IMR-90 (cell line): ENCODE measurements at regions not wholly inside any gene's neighbourhood (a gene's known extent, or its start where the extent isn't known, plus 50 kb on each side); places are given as distances from the start of the nearest gene placed in this dataset.

Source experiments
- ATAC-seq: fragments of 200-7000 bp; cut with Tn5 transposase; 2 replicates; pipeline ENCODE4 v1.9.1; 2020; ENCODE audit warnings: low read depth, mild to moderate bottlenecking, moderate library complexity
- BruUV-seq: library from RNA; stranded (reverse); fragments of 400-500 nt; replicated peaks from 2 replicates; lab custom pipeline; 2021; lab: Mats Ljungman, UMichigan
- CTCF ChIA-PET: fragments of 300-600 bp; formaldehyde crosslinking; extraction: SDS; loops from one replicate; lab custom pipeline; 2021; ENCODE audit warnings: antibody characterized with exemption; lab: Yijun Ruan, JAX
- POLR2A ChIA-PET: fragments of 300-600 bp; sonication (Branson Sonifier 250); formaldehyde crosslinking; loops from one replicate; lab custom pipeline; 2022; ENCODE audit warnings: antibody characterized with exemption; ENCODE audit not compliant: unreplicated experiment; lab: Charles Lee
- DNase-seq: peaks from one replicate; pipeline ENCODE4 v3.0.0; 2013
- H2AFZ ChIP-seq: replicated peaks from 2 replicates; pipeline ENCODE3; 2013; ENCODE audit warnings: low read length, mild to moderate bottlenecking; ENCODE audit not compliant: poor library complexity
- H2AK5ac ChIP-seq: 2 replicates; pipeline ENCODE4 v1.6.1; 2013; ENCODE audit warnings: low read depth, low read length, inconsistent platforms
- H2AK9ac ChIP-seq: replicated peaks from 2 replicates; pipeline ENCODE3; 2013; ENCODE audit warnings: mild to moderate bottlenecking, low read depth, low read length, moderate library complexity; ENCODE audit not compliant: poor library complexity
- H2BK120ac ChIP-seq: 2 replicates; pipeline ENCODE4 v1.6.1; 2013; ENCODE audit warnings: low read depth, low read length, inconsistent platforms
- H2BK15ac ChIP-seq: 3 replicates; pipeline ENCODE4 v1.6.1; 2013; ENCODE audit warnings: low read depth, low read length, inconsistent platforms
- H2BK20ac ChIP-seq: 2 replicates; pipeline ENCODE4 v1.6.1; 2013; ENCODE audit warnings: low read depth, mild to moderate bottlenecking, inconsistent platforms, low read length, moderate library complexity
- H2BK5ac ChIP-seq: 2 replicates; pipeline ENCODE4 v1.6.1; 2013; ENCODE audit warnings: mild to moderate bottlenecking, low read depth, low read length, inconsistent platforms; ENCODE audit not compliant: poor library complexity, severe bottlenecking
- H3K14ac ChIP-seq: replicated peaks from 2 replicates; pipeline ENCODE4 v1.6.1; 2013; ENCODE audit warnings: low read depth, low read length, inconsistent platforms
- H3K18ac ChIP-seq: 2 replicates; pipeline ENCODE4 v1.6.1; 2013; ENCODE audit warnings: low read depth, low read length, control low read depth
- H3K23ac ChIP-seq: 2 replicates; pipeline ENCODE4 v1.6.1; 2013; ENCODE audit warnings: low read depth, low read length, inconsistent platforms
- H3K27ac ChIP-seq: 2 replicates; pipeline ENCODE4 v1.5.1; 2013; ENCODE audit warnings: mild to moderate bottlenecking, control low read depth, low read length; ENCODE audit not compliant: insufficient read depth
- H3K27me3 ChIP-seq: 2 replicates; pipeline ENCODE4 v1.6.1; 2013; ENCODE audit warnings: low read length; ENCODE audit not compliant: control insufficient read depth, insufficient read depth
- H3K36me3 ChIP-seq: 2 replicates; pipeline ENCODE4 v1.6.1; 2013; ENCODE audit warnings: low read length, mixed read lengths; ENCODE audit not compliant: control insufficient read depth, insufficient read depth
- H3K4ac ChIP-seq: 2 replicates; pipeline ENCODE4 v1.6.1; 2013; ENCODE audit warnings: low read depth, low read length, inconsistent platforms
- H3K4me1 ChIP-seq: 2 replicates; pipeline ENCODE4 v1.6.1; 2013; ENCODE audit warnings: low read length, mixed read lengths; ENCODE audit not compliant: control insufficient read depth, insufficient read depth
- H3K4me2 ChIP-seq: 2 replicates; pipeline ENCODE4 v1.6.1; 2013; ENCODE audit warnings: low read depth, mild to moderate bottlenecking, control low read depth, low read length, moderate library complexity
- H3K4me3 ChIP-seq: 2 replicates; pipeline ENCODE4 v1.5.1; 2013; ENCODE audit warnings: low read depth, mild to moderate bottlenecking, control low read depth, low read length, moderate library complexity; ENCODE audit not compliant: insufficient read depth
- H3K56ac ChIP-seq: 2 replicates; pipeline ENCODE4 v1.6.1; 2013; ENCODE audit warnings: low read length, inconsistent platforms; ENCODE audit not compliant: insufficient read depth; ENCODE audit errors: extremely low read depth
- H3K79me1 ChIP-seq, 2 experiments: 2 replicates each; pipeline ENCODE4 v1.6.1; 2013; ENCODE audit warnings: low read length in 2 of 2, inconsistent platforms in 1 of 2, low read depth in 1 of 2
- H3K9ac ChIP-seq: 2 replicates; pipeline ENCODE4 v1.6.1; 2013; ENCODE audit warnings: low read depth, low read length, control low read depth
- H3K9me1 ChIP-seq: 2 replicates; pipeline ENCODE4 v1.6.1; 2013; ENCODE audit warnings: low read length, inconsistent platforms; ENCODE audit not compliant: insufficient read depth
- H3K9me3 ChIP-seq: 2 replicates; pipeline ENCODE4 v1.6.1; 2013; ENCODE audit warnings: low read length; ENCODE audit not compliant: control insufficient read depth, insufficient read depth
- H4K20me1 ChIP-seq: 2 replicates; pipeline ENCODE4 v1.6.1; 2013; ENCODE audit warnings: low read length, inconsistent platforms; ENCODE audit not compliant: insufficient read depth
- H4K5ac ChIP-seq: 2 replicates; pipeline ENCODE4 v1.6.1; 2013; ENCODE audit warnings: mild to moderate bottlenecking, low read depth, low read length, control low read depth
- H4K8ac ChIP-seq, 2 experiments: 2 replicates each; pipeline ENCODE4 v1.6.1; 2013; ENCODE audit warnings: low read depth in 2 of 2, low read length in 2 of 2, control low read depth in 1 of 2, inconsistent platforms in 1 of 2
- H4K91ac ChIP-seq: 2 replicates; pipeline ENCODE4 v1.6.1; 2013; ENCODE audit warnings: low read depth, low read length, inconsistent platforms; ENCODE audit not compliant: insufficient read depth
- BHLHE40 ChIP-seq: fragments of 150-350 bp; IDR thresholded peaks from 2 replicates; pipeline ENCODE4 v1.6.1; 2016; ENCODE audit warnings: mild to moderate bottlenecking, low read depth, low read length
- CEBPB ChIP-seq: IDR thresholded peaks from 2 replicates; pipeline ENCODE4 v1.6.1; 2012; ENCODE audit warnings: low read depth, low read length, improper control_type of control experiment
- CHD1 ChIP-seq: IDR thresholded peaks from 2 replicates; pipeline ENCODE4 v1.6.1; 2012; ENCODE audit warnings: low read depth, low read length, improper control_type of control experiment
- ELK1 ChIP-seq: fragments of 150-350 bp; IDR thresholded peaks from 2 replicates; pipeline ENCODE4 v1.6.1; 2016; ENCODE audit warnings: low read depth, mild to moderate bottlenecking, low read length, moderate library complexity, borderline replicate concordance
- FOS ChIP-seq: fragments of 150-350 bp; IDR thresholded peaks from 2 replicates; pipeline ENCODE4 v1.6.1; 2016; ENCODE audit warnings: low read depth, low read length
- MAFK ChIP-seq: IDR thresholded peaks from 2 replicates; pipeline ENCODE4 v1.6.1; 2012; ENCODE audit warnings: low read depth, low read length, improper control_type of control experiment
- MAZ ChIP-seq: IDR thresholded peaks from 2 replicates; pipeline ENCODE4 v1.6.1; 2012; ENCODE audit warnings: low read depth, mild to moderate bottlenecking, low read length, improper control_type of control experiment, moderate library complexity, borderline replicate concordance
- NFE2L2 ChIP-seq: fragments of 150-350 bp; IDR thresholded peaks from 2 replicates; pipeline ENCODE4 v1.6.1; 2016; ENCODE audit warnings: low read depth, mild to moderate bottlenecking, low read length
- POLR2A ChIP-seq: IDR thresholded peaks from 2 replicates; pipeline ENCODE4 v1.6.1; 2012; ENCODE audit warnings: mild to moderate bottlenecking, low read depth, low read length
- RAD21 ChIP-seq: IDR thresholded peaks from 2 replicates; pipeline ENCODE4 v1.6.1; 2012; ENCODE audit warnings: low read length, improper control_type of control experiment
- RCOR1 ChIP-seq: IDR thresholded peaks from 2 replicates; pipeline ENCODE4 v1.6.1; 2012; ENCODE audit warnings: mild to moderate bottlenecking, low read length, improper control_type of control experiment; ENCODE audit not compliant: insufficient replicate concordance
- RFX5 ChIP-seq: IDR thresholded peaks from 2 replicates; pipeline ENCODE4 v1.8.0; 2012; ENCODE audit warnings: low read depth, mild to moderate bottlenecking, low read length, moderate library complexity
- SMC3 ChIP-seq: fragments of 150-350 bp; IDR thresholded peaks from 2 replicates; pipeline ENCODE4 v1.6.1; 2016; ENCODE audit warnings: low read depth, mild to moderate bottlenecking, antibody characterized with exemption, low read length, moderate library complexity
- WGBS, 2 experiments: methylation state at CpG; one replicate each; pipeline versions ENCODE4 v1.1.5 to v1.1.7; 2013; ENCODE audit warnings: missing lambda C conversion rate in 2 of 2; ENCODE audit not compliant: insufficient read length in 1 of 2; ENCODE audit errors: extremely low coverage in 2 of 2; 5-methylcytosine and 5-hydroxymethylcytosine counted together
- dilution Hi-C: fragments of 300-500 bp; cut with HindIII; formaldehyde crosslinking; loops from one replicate; pipeline ENCODE4 v1.14.3; 2018; ENCODE audit warnings: low sequenced_read_pairs; ENCODE audit not compliant: unreplicated experiment
- in situ Hi-C: fragments of 300-500 bp; cut with MboI; formaldehyde crosslinking; loops from 3 replicates; pipeline ENCODE4 v1.14.3; 2019; ENCODE audit warnings: low sequenced_read_pairs, inconsistent platforms, mixed read lengths
- intact Hi-C: fragments of 100-400 bp; cut with micrococcal nuclease; formaldehyde crosslinking; loops from 2 replicates; pipeline ENCODE4 v1.10.0; 2022
- TF ChIP-seq, protein P1 (sequence below): fragments of 150-350 bp; IDR thresholded peaks from 2 replicates; pipeline ENCODE4 v1.6.1; 2017; ENCODE audit warnings: mild to moderate bottlenecking, antibody characterized with exemption, low read length, low read depth
- TF ChIP-seq, protein P2 (sequence below): conservative IDR thresholded peaks from 2 replicates; pipeline ENCODE4 v1.5.1; 2012; ENCODE audit warnings: mild to moderate bottlenecking, low read depth, low read length, improper control_type of control experiment

GRCh38 chr21:43343992-43344886 lies 82.7 kb downstream of the SIK1 start:
- peak overlapping the region; percentile 38; the same call in 1 of the 2 replicates for H2AK5ac ChIP-seq
- H3K18ac ChIP-seq = no peak overlapping the region; the same call in 1 of the 2 replicates
- no peaks in the 10 kb centered on the region for H3K36me3 ChIP-seq
- H2BK15ac ChIP-seq = no peak overlapping the region
- no peak overlapping the region for H3K56ac ChIP-seq
- H2AFZ ChIP-seq = peak overlapping the region; percentile 84
- no peak overlapping the region for H2BK5ac ChIP-seq
- H4K20me1 ChIP-seq = no peaks in the 10 kb centered on the region
- H3K4ac ChIP-seq = peak overlapping the region; percentile 40
- peaks cover 25% of the 10 kb centered on the region for H3K4me1 ChIP-seq
- no peak overlapping the region for H4K5ac ChIP-seq
- no peak overlapping the region for H3K27ac ChIP-seq
- no peak overlapping the region for H3K14ac ChIP-seq
- no peak overlapping the region; a peak in 1 of 4 replicates for H4K8ac ChIP-seq
- in situ Hi-C loops (no loop called here), intact Hi-C loops (no loop called here), dilution Hi-C loops (no loop called here)
- no peaks in the 10 kb centered on the region for H3K79me1 ChIP-seq
- H3K9ac ChIP-seq = no peak overlapping the region
- H2AK9ac ChIP-seq = peak overlapping the region; percentile 42
- peak overlapping the region; percentile 42 for H4K91ac ChIP-seq
- WGBS, 2 experiments = 45% methylated on average over 16 of the region's 37 CpGs; no CpG with 5 or more reads in 1 of the 2 experiments
- H3K4me2 ChIP-seq = no peak overlapping the region
- H3K23ac ChIP-seq = no peak overlapping the region
- DNase-seq (no peak), ATAC-seq (peak; percentile 28)
- no peaks in the 10 kb centered on the region for H3K9me3 ChIP-seq
- ChIA-PET POLR2A (no interaction called here), CTCF (no interaction called here)
- H3K4me3 ChIP-seq = no peak overlapping the region
- H3K27me3 ChIP-seq = no peaks in the 10 kb centered on the region
- H3K9me1 ChIP-seq = peaks cover 11% of the 10 kb centered on the region
- H2BK20ac ChIP-seq = no peak overlapping the region
- 0 out of 2 replicates have a peak overlapping the region, but pooled peaks have one; percentile 22 for H2BK120ac ChIP-seq
- no TSS peak for BruUV-seq
- TF ChIP-seq, protein P1, sequence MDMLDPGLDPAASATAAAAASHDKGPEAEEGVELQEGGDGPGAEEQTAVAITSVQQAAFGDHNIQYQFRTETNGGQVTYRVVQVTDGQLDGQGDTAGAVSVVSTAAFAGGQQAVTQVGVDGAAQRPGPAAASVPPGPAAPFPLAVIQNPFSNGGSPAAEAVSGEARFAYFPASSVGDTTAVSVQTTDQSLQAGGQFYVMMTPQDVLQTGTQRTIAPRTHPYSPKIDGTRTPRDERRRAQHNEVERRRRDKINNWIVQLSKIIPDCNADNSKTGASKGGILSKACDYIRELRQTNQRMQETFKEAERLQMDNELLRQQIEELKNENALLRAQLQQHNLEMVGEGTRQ = no peak
- TF ChIP-seq NFE2L2 (no peak), RAD21 (no peak), SMC3 (no peak), RCOR1 (no peak), FOS (no peak), MAZ (no peak), CEBPB (no peak), ELK1 (no peak), BHLHE40 (no peak), CHD1 (no peak), POLR2A (no peak), MAFK (no peak), RFX5 (no peak)
- TF ChIP-seq, protein P2, sequence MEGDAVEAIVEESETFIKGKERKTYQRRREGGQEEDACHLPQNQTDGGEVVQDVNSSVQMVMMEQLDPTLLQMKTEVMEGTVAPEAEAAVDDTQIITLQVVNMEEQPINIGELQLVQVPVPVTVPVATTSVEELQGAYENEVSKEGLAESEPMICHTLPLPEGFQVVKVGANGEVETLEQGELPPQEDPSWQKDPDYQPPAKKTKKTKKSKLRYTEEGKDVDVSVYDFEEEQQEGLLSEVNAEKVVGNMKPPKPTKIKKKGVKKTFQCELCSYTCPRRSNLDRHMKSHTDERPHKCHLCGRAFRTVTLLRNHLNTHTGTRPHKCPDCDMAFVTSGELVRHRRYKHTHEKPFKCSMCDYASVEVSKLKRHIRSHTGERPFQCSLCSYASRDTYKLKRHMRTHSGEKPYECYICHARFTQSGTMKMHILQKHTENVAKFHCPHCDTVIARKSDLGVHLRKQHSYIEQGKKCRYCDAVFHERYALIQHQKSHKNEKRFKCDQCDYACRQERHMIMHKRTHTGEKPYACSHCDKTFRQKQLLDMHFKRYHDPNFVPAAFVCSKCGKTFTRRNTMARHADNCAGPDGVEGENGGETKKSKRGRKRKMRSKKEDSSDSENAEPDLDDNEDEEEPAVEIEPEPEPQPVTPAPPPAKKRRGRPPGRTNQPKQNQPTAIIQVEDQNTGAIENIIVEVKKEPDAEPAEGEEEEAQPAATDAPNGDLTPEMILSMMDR = no peak
